Mammary epithelial cell (primary cell): ENCODE measurements at regions not wholly inside any gene's neighbourhood (a gene's known extent, or its start where the extent isn't known, plus 50 kb on each side); places are given as distances from the start of the nearest gene placed in this dataset.

Experiments used
- EZH2 ChIP-seq: IDR thresholded peaks from 2 replicates; pipeline ENCODE4 v1.6.1; 2012; ENCODE audit warnings: low read length, inconsistent platforms, borderline replicate concordance
- TF ChIP-seq, protein P1 (sequence below), 2 donors: IDR thresholded peaks in 1 of 2; conservative IDR thresholded peaks in 1 of 2; 2 replicates each; pipeline ENCODE4 v1.5.1; 2011 to 2012; ENCODE audit warnings: inconsistent platforms in 2 of 2, low read length in 2 of 2, mild to moderate bottlenecking in 2 of 2, control low read depth in 1 of 2, low read depth in 1 of 2; ENCODE audit not compliant: insufficient read depth in 1 of 2; ENCODE audit errors: extremely low read depth in 1 of 2

DNA sequence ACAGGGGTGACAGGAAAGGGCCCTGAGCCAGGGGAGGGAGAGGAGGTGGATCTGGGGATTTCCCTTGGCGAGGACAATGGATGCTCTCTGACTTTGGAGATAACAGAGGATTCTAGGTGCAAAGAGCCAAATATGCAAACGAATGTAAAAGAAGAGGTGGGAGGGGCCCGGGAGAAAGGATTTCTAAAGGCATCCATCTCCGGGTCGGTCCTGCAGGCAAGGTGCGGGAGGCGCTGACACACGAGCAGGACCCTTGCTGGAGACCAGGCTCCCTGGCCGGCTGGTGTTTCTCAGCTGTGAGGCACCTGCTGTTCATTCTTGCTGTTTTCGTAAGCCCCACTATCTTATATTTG lies 115.2 kb upstream of the TLE3 start:
- TF ChIP-seq, protein P1, sequence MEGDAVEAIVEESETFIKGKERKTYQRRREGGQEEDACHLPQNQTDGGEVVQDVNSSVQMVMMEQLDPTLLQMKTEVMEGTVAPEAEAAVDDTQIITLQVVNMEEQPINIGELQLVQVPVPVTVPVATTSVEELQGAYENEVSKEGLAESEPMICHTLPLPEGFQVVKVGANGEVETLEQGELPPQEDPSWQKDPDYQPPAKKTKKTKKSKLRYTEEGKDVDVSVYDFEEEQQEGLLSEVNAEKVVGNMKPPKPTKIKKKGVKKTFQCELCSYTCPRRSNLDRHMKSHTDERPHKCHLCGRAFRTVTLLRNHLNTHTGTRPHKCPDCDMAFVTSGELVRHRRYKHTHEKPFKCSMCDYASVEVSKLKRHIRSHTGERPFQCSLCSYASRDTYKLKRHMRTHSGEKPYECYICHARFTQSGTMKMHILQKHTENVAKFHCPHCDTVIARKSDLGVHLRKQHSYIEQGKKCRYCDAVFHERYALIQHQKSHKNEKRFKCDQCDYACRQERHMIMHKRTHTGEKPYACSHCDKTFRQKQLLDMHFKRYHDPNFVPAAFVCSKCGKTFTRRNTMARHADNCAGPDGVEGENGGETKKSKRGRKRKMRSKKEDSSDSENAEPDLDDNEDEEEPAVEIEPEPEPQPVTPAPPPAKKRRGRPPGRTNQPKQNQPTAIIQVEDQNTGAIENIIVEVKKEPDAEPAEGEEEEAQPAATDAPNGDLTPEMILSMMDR (conservative IDR thresholded peaks at IDR 0.05 in 1 of 2, IDR thresholded peaks at IDR 0.05 in 1 of 2; ENCODE audit: extremely low read depth in 1 of 2, insufficient read depth in 1 of 2, low read depth in 1 of 2, low read length in 2 of 2): no peak
- TF ChIP-seq EZH2: no peak
